NB4 (cell line): ENCODE measurements at regions not wholly inside any gene's neighbourhood (a gene's known extent, or its start where the extent isn't known, plus 50 kb on each side); places are given as distances from the start of the nearest gene placed in this dataset.

ENCODE experiments used
- DNase-seq: peaks from one replicate; pipeline ENCODE4 v3.0.0; 2010; ENCODE audit warnings: low read depth
- H3K4me3 ChIP-seq: one replicate; pipeline ENCODE4 v1.5.1; 2011; ENCODE audit warnings: mild to moderate bottlenecking, low read depth, low read length, moderate library complexity
- MAX ChIP-seq: IDR thresholded peaks from 2 replicates; pipeline ENCODE4 v1.6.1; 2011; ENCODE audit warnings: low read depth, low read length
- MYC ChIP-seq: IDR thresholded peaks from 2 replicates; pipeline ENCODE4 v1.6.1; 2011; ENCODE audit warnings: low read depth, low read length
- POLR2A ChIP-seq: IDR thresholded peaks from 2 replicates; pipeline ENCODE4 v1.6.1; 2011; ENCODE audit warnings: mild to moderate bottlenecking; ENCODE audit not compliant: insufficient read length; ENCODE audit errors: extremely low read depth
- TF ChIP-seq, protein P1 (sequence below): IDR thresholded peaks from one replicate; pipeline ENCODE4 v1.5.1; 2012; ENCODE audit warnings: low read depth, low read length

DNA sequence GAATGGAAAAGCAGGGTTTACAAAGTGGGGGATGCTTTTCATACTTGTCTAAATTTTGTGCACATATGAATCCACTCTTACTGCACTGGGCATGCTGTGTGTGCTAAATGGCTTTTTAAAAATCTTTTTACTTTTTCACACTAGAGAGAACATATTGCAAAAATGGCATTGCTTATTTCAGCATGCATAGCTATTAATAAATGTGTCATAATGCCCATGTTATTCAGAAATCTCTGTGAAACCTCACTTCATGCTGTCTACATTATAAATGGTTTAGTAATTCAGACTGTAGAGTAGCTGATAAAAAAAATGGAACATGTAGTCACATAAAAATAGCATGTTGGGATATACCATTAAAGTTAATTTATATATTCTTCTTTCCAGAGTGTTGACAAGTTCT lies 593.8 kb downstream of the RPL10L start:
- DNase-seq = no peak
- TF ChIP-seq POLR2A (no peak), MYC (no peak), MAX (no peak)
- TF ChIP-seq, protein P1, sequence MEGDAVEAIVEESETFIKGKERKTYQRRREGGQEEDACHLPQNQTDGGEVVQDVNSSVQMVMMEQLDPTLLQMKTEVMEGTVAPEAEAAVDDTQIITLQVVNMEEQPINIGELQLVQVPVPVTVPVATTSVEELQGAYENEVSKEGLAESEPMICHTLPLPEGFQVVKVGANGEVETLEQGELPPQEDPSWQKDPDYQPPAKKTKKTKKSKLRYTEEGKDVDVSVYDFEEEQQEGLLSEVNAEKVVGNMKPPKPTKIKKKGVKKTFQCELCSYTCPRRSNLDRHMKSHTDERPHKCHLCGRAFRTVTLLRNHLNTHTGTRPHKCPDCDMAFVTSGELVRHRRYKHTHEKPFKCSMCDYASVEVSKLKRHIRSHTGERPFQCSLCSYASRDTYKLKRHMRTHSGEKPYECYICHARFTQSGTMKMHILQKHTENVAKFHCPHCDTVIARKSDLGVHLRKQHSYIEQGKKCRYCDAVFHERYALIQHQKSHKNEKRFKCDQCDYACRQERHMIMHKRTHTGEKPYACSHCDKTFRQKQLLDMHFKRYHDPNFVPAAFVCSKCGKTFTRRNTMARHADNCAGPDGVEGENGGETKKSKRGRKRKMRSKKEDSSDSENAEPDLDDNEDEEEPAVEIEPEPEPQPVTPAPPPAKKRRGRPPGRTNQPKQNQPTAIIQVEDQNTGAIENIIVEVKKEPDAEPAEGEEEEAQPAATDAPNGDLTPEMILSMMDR = no peak
- no peak overlapping the region for H3K4me3 ChIP-seq

- no peak for DNase-seq
- H3K4me3 ChIP-seq = no peak overlapping the region
- no peak for TF ChIP-seq MYC
- no peak for TF ChIP-seq MAX
- TF ChIP-seq, protein P1 = no peak
- no peak for TF ChIP-seq POLR2A
Measured at GRCh38 chr14:46054526-46054925, 597.1 kb downstream of the RPL10L start.

- H3K4me3 ChIP-seq = no peak overlapping the region
- no peak for DNase-seq
- TF ChIP-seq, protein P1 = no peak
- no peak for TF ChIP-seq MAX
- TF ChIP-seq MYC = no peak
- no peak for TF ChIP-seq POLR2A
Measured at GRCh38 chr14:46053221-46053620, 598.4 kb downstream of the RPL10L start.

GRCh38 chr14:46051796-46052195 lies 599.8 kb downstream of the RPL10L start:
- no peak for DNase-seq
- no peak for TF ChIP-seq MYC
- no peak for TF ChIP-seq MAX
- no peak for TF ChIP-seq POLR2A
- TF ChIP-seq, protein P1 = no peak
- H3K4me3 ChIP-seq = no peak overlapping the region

GRCh38 chr14:46048127-46048526 lies 603.5 kb downstream of the RPL10L start:
- TF ChIP-seq POLR2A (no peak), MYC (no peak), MAX (no peak)
- TF ChIP-seq, protein P1 = no peak
- H3K4me3 ChIP-seq = no peak overlapping the region
- peak; percentile 12 for DNase-seq

DNA sequence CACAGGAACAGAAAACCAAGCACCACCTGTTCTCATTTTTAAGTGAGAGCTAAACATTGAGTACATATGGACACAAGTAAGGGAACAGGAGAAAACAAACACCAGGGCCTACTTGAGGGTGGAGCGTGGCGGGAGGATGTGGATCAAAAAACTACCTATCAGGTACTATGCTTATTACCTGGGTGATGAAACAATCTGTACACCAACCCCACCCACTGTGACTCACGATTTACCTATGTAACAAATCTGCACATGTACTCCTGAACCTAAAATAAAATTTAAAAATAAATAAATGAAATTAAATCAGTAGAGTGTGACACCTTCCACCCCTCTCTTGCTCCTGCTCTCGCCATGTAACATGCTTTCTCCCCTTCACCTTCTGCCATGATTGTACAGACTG lies 615.5 kb downstream of the RPL10L start:
- no peak overlapping the region for H3K4me3 ChIP-seq
- DNase-seq = no peak
- TF ChIP-seq POLR2A = no peak
- no peak for TF ChIP-seq MAX
- TF ChIP-seq, protein P1 = no peak
- no peak for TF ChIP-seq MYC
